CD14-positive monocyte (primary cell): ENCODE measurements at regions not wholly inside any gene's neighbourhood (a gene's known extent, or its start where the extent isn't known, plus 50 kb on each side); places are given as distances from the start of the nearest gene placed in this dataset.

ENCODE experiments used
- DNase-seq, 3 donors: peaks; one replicate each; pipeline ENCODE4 v3.0.0-alpha.2; 2011 to 2022
- H2AFZ ChIP-seq: 2 replicates; pipeline ENCODE4 v1.6.0; 2012; ENCODE audit warnings: mild to moderate bottlenecking, low read depth, low read length, inconsistent platforms; ENCODE audit not compliant: insufficient read depth, poor library complexity, severe bottlenecking
- H3K27ac ChIP-seq, 2 donors: 1 replicate in 1 of 2; 2 replicates in 1 of 2; pipeline ENCODE4 v1.5.1; 2012 to 2013; ENCODE audit warnings: low read length in 2 of 2, control low read depth in 1 of 2, inconsistent platforms in 1 of 2, low read depth in 1 of 2, mild to moderate bottlenecking in 1 of 2
- H3K27me3 ChIP-seq, 2 donors: one replicate each; pipeline versions ENCODE4 v1.6.0 to v1.6.1; 2011 to 2013; ENCODE audit warnings: low read length in 2 of 2; ENCODE audit not compliant: control insufficient read depth in 2 of 2, insufficient read depth in 2 of 2
- H3K36me3 ChIP-seq, 2 donors: replicated peaks in 1 of 2; 1 replicate in 1 of 2; 2 replicates in 1 of 2; pipeline versions ENCODE4 v1.5.1 to v1.6.1; 2012 to 2013; ENCODE audit warnings: low read length in 2 of 2, control low read depth in 1 of 2, inconsistent platforms in 1 of 2, mild to moderate bottlenecking in 1 of 2; ENCODE audit not compliant: insufficient read depth in 2 of 2, control insufficient read depth in 1 of 2
- H3K4me1 ChIP-seq, 2 donors: 1 replicate in 1 of 2; 2 replicates in 1 of 2; pipeline versions ENCODE4 v1.5.1 to v1.6.1; 2012 to 2013; ENCODE audit warnings: low read length in 2 of 2, control low read depth in 1 of 2, inconsistent platforms in 1 of 2, mild to moderate bottlenecking in 1 of 2, moderate library complexity in 1 of 2; ENCODE audit not compliant: insufficient read depth in 2 of 2, control insufficient read depth in 1 of 2
- H3K4me2 ChIP-seq: replicated peaks from 2 replicates; pipeline ENCODE3; 2012; ENCODE audit warnings: low read length, moderate library complexity, mild to moderate bottlenecking; ENCODE audit not compliant: poor library complexity, severe bottlenecking; ENCODE audit errors: extremely low read depth
- H3K4me3 ChIP-seq, 3 experiments: fragments of 200-600 bp in 1 of 3; sonication (generic) in 1 of 3; replicated peaks in 1 of 3; 1 replicate in 2 of 3; 2 replicates in 1 of 3; pipeline ENCODE4 v1.5.1; 2011 to 2013; ENCODE audit warnings: low read length in 3 of 3, mild to moderate bottlenecking in 3 of 3, control low read depth in 2 of 3, low read depth in 2 of 3, inconsistent platforms in 1 of 3, moderate library complexity in 1 of 3
- H3K79me2 ChIP-seq: 2 replicates; pipeline ENCODE4 v1.6.0; 2012; ENCODE audit warnings: mild to moderate bottlenecking, control low read depth, inconsistent platforms, low read length, moderate library complexity; ENCODE audit not compliant: insufficient read depth
- H3K9ac ChIP-seq: 2 replicates; pipeline ENCODE4 v1.6.0; 2017; ENCODE audit warnings: low read length, mild to moderate bottlenecking; ENCODE audit not compliant: insufficient read depth, poor library complexity, severe bottlenecking
- H3K9me3 ChIP-seq, 2 donors: replicated peaks in 1 of 2; 1 replicate in 1 of 2; 2 replicates in 1 of 2; pipeline versions ENCODE4 v1.5.1 to v1.6.1; 2012 to 2013; ENCODE audit warnings: low read length in 2 of 2, control low read depth in 1 of 2; ENCODE audit not compliant: control insufficient read depth in 1 of 2, insufficient read depth in 1 of 2
- H4K20me1 ChIP-seq: 2 replicates; pipeline ENCODE4 v1.6.0; 2012; ENCODE audit warnings: mild to moderate bottlenecking, low read length, control low read depth, moderate library complexity; ENCODE audit not compliant: insufficient read depth
- H3K27ac Mint-ChIP-seq, 7 donors: one replicate each; pipeline ENCODE4 v1.8.0; 2020; ENCODE audit warnings: mild to moderate bottlenecking in 7 of 7, mixed read lengths in 7 of 7, moderate library complexity in 6 of 7, inconsistent platforms in 2 of 7
- H3K27me3 Mint-ChIP-seq, 3 donors: one replicate each; pipeline ENCODE4 v1.8.0; 2021 to 2022; ENCODE audit warnings: low read depth in 3 of 3, mild to moderate bottlenecking in 3 of 3, mixed read lengths in 3 of 3, moderate library complexity in 3 of 3, inconsistent platforms in 1 of 3
- H3K36me3 Mint-ChIP-seq, 2 donors: one replicate each; pipeline ENCODE4 v1.8.0; 2020; ENCODE audit warnings: mixed read lengths in 2 of 2, inconsistent platforms in 1 of 2, mild to moderate bottlenecking in 1 of 2
- H3K4me1 Mint-ChIP-seq: one replicate; pipeline ENCODE4 v1.8.0; 2020; ENCODE audit warnings: mild to moderate bottlenecking, mixed read lengths
- H3K4me3 Mint-ChIP-seq, 2 donors: one replicate each; pipeline ENCODE4 v1.8.0; 2020; ENCODE audit warnings: mild to moderate bottlenecking in 2 of 2, mixed read lengths in 2 of 2, moderate library complexity in 1 of 2
- H3K9me3 Mint-ChIP-seq, 7 donors: one replicate each; pipeline ENCODE4 v1.8.0; 2020 to 2022; ENCODE audit warnings: mixed read lengths in 7 of 7, mild to moderate bottlenecking in 6 of 7, moderate library complexity in 6 of 7, inconsistent platforms in 2 of 7
- CTCF ChIP-seq: fragments of 200-600 bp; IDR thresholded peaks from one replicate; pipeline ENCODE4 v1.8.0; 2022; ENCODE audit warnings: antibody characterized with exemption, mild to moderate bottlenecking
- WGBS: methylation state at CpG from one replicate; pipeline ENCODE4 v1.1.5; 2013; ENCODE audit warnings: missing lambda C conversion rate; ENCODE audit not compliant: insufficient coverage; 5-methylcytosine and 5-hydroxymethylcytosine counted together
- intact Hi-C, 2 donors: fragments of 100-400 bp; cut with micrococcal nuclease; formaldehyde crosslinking; loops; one replicate each; pipeline versions ENCODE4 v1.15.0 to v1.15.1; 2023

GRCh38 chr7:35355199-35355598, 101.3 kb upstream of the TBX20 start:
- H3K4me1 Mint-ChIP-seq, result no peaks in the 10 kb centered on the region
- Histone ChIP-seq H3K79me2 (no peaks in the 10 kb centered on the region), H3K9ac (no peak overlapping the region), H4K20me1 (no peaks in the 10 kb centered on the region), H3K4me1 (no peaks in the 10 kb centered on the region), H3K27me3 (no peaks in the 10 kb centered on the region), H3K4me3 (no peak overlapping the region), H3K36me3 (no peaks in the 10 kb centered on the region), H3K4me2 (no peak overlapping the region), H3K27ac (no peak overlapping the region), H2AFZ (no peak overlapping the region), H3K9me3 (no peaks in the 10 kb centered on the region)
- no peak overlapping the region for H3K27ac Mint-ChIP-seq
- peaks cover 3 to 4% (median 4%) of the 10 kb centered on the region in 3 donors for H3K27me3 Mint-ChIP-seq
- no peak for DNase-seq
- H3K4me3 Mint-ChIP-seq, result no peak overlapping the region
- intact Hi-C loops, result no loop called here
- no peak for TF ChIP-seq CTCF
- peaks cover 0 to 12% (median 4%) of the 10 kb centered on the region in 7 donors for H3K9me3 Mint-ChIP-seq
- H3K36me3 Mint-ChIP-seq, result no peaks in the 10 kb centered on the region
- WGBS, result 100% methylated on average over 1 of the region's 2 CpGs

DNA sequence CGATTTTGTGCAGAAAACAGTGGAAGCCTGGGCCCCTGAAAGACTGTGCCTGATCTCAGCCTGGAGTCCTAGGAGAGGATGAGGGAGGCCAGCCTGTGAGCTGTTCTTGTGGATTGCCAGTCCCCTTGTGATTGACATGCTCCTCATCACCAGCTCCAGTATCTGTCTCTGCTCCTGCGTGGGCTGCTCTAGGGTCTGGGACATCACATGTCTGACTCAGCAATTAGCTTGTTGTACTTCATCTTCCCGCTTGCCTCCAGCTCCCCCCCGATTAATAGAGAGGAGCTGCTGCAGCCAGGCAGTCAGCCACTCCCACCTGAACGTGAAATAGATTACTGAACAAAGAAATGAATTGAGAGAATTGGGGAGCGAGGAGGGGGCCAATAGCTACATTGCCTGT, 99.6 kb upstream of the TBX20 start:
- intact Hi-C loops, result no loop called here
- peaks cover 2 to 5% (median 5%) of the 10 kb centered on the region in 3 donors for H3K27me3 Mint-ChIP-seq
- no peaks in the 10 kb centered on the region for H4K20me1 ChIP-seq
- H3K9me3 Mint-ChIP-seq, result peaks cover 0 to 12% (median 3%) of the 10 kb centered on the region in 7 donors
- no peak overlapping the region for H2AFZ ChIP-seq
- H3K36me3 ChIP-seq, result no peaks in the 10 kb centered on the region
- H3K9ac ChIP-seq, result no peak overlapping the region
- no peak for DNase-seq
- H3K4me3 Mint-ChIP-seq, result no peak overlapping the region
- no peaks in the 10 kb centered on the region for H3K79me2 ChIP-seq
- H3K4me1 ChIP-seq, result no peaks in the 10 kb centered on the region
- 85% methylated on average over 5 of the region's 6 CpGs for WGBS
- H3K4me2 ChIP-seq, result no peak overlapping the region
- no peak overlapping the region for H3K27ac ChIP-seq
- H3K9me3 ChIP-seq, result no peaks in the 10 kb centered on the region
- no peak for TF ChIP-seq CTCF
- H3K27ac Mint-ChIP-seq, result no peak overlapping the region
- H3K4me1 Mint-ChIP-seq, result no peaks in the 10 kb centered on the region
- H3K27me3 ChIP-seq, result no peaks in the 10 kb centered on the region
- H3K4me3 ChIP-seq, result no peak overlapping the region
- no peaks in the 10 kb centered on the region for H3K36me3 Mint-ChIP-seq
